NOMO-1 treated with dmso at 0.1 percent for 144 hours (cell line): ENCODE measurements at regions not wholly inside any gene's neighbourhood (a gene's known extent, or its start where the extent isn't known, plus 50 kb on each side); places are given as distances from the start of the nearest gene placed in this dataset.

Experiments
- DNase-seq: peaks from one replicate; lab custom pipeline; 2025; ENCODE audit not compliant: unreplicated experiment; lab: John Stamatoyannopoulos, UW

GRCh38 chr1:221897321-221897721 is 155.4 kb upstream of the DUSP10 start:
- no peak for DNase-seq

- DNase-seq = no peak
Measured at GRCh38 chr1:221892301-221892830, 150.5 kb upstream of the DUSP10 start.

GRCh38 chr1:221891708-221892107 is 149.8 kb upstream of the DUSP10 start:
- no peak for DNase-seq

DNA sequence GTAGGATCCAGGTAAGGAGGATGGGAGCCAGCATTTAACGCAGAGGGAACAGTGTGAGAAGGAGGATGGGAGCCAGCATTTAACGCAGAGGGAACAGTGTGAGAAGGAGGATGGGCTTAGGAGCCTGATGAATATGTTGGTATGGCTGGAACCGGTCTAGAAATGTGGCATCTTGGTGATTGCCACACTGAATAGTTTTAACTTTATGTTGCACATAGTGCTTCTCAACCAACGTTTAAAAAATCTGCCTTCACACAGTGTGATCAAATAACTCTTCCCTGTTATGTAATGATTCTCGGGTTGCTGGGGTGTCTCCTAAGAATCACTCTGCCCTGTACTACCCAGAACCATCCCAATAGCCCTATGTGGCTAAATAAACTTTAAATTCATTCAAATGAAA is 146.9 kb upstream of the DUSP10 start:
- DNase-seq = no peak

DNA sequence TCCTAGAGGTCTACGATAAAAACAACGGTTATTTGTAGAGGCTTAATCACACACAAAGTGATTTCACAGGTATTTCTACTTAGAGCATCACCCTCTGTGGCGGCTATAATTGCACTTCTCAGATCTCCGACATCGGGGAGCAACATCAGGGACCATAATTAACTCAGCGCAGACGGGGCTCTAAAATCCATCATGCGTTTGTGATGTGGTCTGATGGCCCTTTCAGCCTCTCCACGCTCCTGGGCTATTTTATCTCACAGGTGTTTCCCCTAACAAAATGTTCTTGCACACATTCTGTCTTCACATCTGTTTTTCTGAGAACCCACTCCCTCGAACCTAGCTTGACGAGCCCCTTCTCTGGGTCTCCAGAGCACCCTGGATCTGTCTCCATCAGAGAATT is 146.3 kb upstream of the DUSP10 start:
- no peak for DNase-seq

GRCh38 chr1:221887758-221888157 is 145.9 kb upstream of the DUSP10 start:
- no peak for DNase-seq

DNA sequence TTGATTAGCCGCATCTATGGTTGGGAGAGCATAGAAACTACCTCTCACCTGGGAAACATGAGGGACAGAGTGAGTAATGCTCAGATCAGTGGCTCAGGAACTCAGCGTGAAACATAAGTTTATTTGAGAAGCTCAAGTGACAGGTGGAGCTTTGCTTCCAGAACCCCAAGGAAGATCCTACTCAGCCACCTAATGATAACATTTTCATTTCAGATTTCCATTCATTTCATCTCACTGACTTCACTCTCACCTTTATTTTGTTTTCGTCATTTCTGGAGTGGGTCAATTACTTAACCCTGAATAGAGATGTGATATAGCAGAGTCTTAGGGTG is 145.5 kb upstream of the DUSP10 start:
- DNase-seq = no peak

GRCh38 chr1:221886743-221887414 is 145.0 kb upstream of the DUSP10 start:
- DNase-seq = no peak

DNA sequence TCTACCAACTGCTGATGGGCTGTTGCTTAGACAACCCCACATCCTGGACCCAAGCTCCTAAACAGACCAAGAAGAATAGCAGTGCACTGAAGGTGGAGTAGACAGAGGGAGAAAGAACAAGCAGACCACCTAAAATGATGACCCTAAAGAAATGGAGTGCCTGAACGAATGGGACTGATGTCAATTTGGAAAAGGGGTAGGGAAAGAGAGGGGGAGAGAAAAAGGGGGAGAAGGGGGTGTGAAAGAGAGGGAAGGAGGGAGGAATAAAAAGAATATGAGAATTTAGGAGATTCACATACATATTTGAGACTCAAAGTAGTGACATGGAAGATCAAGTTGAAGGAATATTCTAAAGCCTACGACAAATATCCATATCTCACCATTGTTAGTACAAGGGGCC is 144.4 kb upstream of the DUSP10 start:
- no peak for DNase-seq

- no peak for DNase-seq
Measured at GRCh38 chr1:221884821-221885220, 142.9 kb upstream of the DUSP10 start.

- no peak for DNase-seq
Measured at GRCh38 chr1:221881805-221882581, 140.1 kb upstream of the DUSP10 start.

DNA sequence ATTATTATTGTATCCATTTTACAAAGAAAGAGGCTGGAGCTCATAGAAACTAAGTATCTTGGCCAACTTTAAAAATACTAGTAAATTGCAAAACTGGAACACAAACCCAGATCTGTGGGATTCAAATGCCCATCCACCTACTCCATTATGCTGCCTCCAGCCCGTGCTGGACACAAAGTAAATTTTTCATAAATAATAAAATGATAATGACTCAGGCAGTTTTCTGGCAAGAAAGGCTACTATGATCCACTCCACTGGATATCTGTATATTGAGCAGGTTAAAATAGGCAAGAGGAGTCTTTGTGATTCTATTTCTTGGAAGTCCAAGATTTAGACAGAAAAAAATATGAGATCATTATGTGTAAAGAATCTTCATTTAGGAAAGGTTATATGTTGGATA is 138.3 kb upstream of the DUSP10 start:
- no peak for DNase-seq

DNA sequence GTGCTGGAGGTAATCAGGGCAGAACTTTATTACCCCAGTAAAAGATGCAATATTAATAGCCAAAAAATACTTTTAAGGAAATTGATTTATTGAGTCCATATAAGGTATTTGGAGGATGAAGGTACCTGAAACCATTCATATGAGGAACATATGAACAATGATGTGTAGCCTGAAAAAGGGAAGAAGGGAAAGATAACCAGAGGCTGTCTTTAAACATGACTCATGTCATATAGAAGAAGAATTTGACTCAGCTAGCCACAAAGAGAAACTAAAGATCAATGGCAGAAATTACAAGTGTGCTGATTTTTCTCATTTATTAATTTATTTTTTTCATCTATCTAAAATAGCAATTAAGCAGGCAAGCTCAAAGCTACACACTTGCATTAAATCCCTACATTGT is 136.2 kb upstream of the DUSP10 start:
- DNase-seq = peak; percentile 4

DNA sequence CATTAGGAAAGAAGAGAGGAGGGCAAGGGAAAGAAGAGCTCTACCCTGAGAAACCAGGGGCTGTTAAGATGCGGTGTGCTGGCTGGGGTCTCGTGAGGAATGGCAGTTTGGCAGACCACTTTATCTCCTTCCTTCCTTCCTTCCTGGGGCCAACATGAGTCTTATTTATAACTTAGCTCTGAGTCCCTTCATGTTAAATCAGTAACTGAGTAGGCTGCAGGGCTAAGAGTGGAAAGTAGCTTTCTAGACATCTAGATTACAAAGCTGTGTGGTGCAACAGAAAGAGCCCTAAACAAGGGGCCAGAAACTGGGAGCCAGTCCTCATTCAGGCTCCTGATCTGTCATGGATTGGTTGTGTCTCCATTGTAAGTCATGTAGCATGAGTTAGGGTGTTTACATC is 135.4 kb upstream of the DUSP10 start:
- no peak for DNase-seq

- DNase-seq = no peak
Measured at GRCh38 chr1:221875004-221875330, 133.1 kb upstream of the DUSP10 start.

- DNase-seq = no peak
Measured at GRCh38 chr1:221874285-221875003, 132.6 kb upstream of the DUSP10 start.

- peak; percentile 37 for DNase-seq
Measured at GRCh38 chr1:221873673-221874072, 131.8 kb upstream of the DUSP10 start.

- DNase-seq = no peak
Measured at GRCh38 chr1:221871056-221871455, 129.2 kb upstream of the DUSP10 start.

GRCh38 chr1:221869779-221870178 is 127.9 kb upstream of the DUSP10 start:
- DNase-seq = no peak

- DNase-seq = no peak
Measured at GRCh38 chr1:221868593-221869303, 126.9 kb upstream of the DUSP10 start.

DNA sequence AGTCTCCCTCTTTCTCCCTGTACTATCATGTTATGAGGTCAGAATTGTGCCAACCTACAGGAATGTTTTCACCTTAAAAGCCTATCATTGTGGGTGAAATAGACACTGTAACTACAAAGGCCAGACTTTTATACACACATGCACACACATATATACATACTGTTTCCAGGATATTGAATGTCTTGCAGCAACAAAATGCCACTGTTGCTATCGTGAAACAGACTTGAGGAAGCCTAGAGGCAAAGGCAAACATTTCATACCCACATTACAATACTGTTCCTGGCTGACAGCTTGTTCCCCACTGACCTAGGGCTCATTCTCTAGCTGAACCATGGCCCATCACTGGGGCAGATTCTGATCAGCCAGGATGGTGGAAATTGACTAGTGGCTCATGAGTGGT is 125.1 kb upstream of the DUSP10 start:
- DNase-seq = no peak
